Retina (tissue), 1 donor: ENCODE measurements at regions not wholly inside any gene's neighbourhood (a gene's known extent, or its start where the extent isn't known, plus 50 kb on each side); places are given as distances from the start of the nearest gene placed in this dataset.
"Not testable (repeated sequence)": the region's sequence is repeated elsewhere in the genome, so short reads cannot be mapped to it uniquely, and the experiment has no call there.

Source experiments
- DNase-seq: peaks from one replicate; pipeline ENCODE4 v3.0.0-alpha.2; 2016

DNA sequence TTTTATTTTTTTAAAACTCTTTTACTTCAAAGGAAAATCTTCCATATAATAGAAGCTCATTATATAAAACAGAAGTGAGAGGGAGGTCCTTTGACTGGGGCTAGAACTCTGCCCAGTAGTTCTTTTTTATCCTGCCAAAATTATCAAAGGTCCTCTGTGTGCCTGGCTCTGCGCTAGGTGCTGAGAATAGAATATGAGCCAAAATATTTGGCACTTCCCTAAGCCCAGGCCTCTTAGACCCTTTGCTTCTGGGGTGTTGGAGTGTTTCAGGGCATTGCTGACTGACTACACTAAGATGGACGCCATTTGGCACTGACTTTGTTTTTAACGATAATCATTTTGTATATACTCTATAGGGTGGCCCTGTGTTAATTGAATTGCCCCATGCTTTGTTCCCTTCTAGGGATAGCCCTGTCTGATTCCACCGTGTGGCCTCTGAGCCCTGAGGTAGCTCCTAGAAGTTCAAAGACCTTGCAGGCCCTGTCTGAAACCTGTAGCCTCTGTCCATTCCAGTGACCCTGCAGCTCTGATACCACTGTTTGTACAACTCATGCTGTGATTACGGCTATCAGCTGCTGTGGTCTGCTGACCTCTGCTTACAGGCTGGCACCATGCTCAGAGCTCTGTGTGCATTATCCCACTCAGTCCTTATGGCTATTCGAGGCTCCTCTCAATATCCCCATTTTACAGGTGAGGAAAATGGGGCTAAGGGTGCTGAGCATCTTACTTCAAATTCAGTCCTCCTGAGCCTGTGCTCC is 84.3 kb upstream of the SHB start:
- DNase-seq, result no peak

DNA sequence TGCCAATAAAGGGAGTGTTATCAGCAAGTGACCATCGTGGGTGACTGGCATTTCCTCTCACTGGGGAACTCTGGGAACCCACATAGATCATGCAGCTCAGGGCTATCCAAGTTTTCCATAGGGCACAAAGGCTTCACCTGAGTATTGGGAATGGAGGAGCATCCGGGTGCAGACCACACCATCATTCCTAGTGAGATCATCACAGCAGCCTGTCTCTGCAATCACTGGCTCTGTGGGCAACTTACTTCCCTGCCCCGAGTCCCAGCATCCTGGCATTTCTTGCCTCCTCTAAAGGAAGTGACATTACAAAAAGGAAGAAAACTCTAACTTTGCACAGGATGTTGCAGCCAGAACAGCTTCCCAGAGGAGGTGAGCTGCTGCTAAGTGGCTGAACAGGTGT is 80.6 kb upstream of the SHB start:
- no peak for DNase-seq

DNA sequence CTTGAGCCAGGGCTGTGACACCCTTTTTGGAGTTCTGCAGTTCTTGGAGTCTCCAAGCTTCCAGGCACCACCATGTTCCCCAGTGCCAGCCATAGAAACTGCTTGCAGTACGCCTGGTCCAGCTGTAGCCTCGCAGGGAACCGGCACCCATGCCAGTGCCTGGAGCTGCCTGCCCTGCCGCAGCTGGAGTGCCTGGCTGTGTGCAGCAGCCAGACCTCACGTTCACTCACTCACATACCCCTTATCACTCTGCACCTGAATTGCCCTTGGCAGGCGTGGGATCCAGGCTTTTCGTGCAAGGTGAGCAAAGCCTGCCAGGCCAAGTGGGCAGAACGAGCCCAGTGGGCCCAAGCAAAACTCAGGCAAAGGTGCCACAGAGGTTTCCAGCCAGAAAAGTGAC is 77.8 kb upstream of the SHB start:
- DNase-seq, result no peak

DNA sequence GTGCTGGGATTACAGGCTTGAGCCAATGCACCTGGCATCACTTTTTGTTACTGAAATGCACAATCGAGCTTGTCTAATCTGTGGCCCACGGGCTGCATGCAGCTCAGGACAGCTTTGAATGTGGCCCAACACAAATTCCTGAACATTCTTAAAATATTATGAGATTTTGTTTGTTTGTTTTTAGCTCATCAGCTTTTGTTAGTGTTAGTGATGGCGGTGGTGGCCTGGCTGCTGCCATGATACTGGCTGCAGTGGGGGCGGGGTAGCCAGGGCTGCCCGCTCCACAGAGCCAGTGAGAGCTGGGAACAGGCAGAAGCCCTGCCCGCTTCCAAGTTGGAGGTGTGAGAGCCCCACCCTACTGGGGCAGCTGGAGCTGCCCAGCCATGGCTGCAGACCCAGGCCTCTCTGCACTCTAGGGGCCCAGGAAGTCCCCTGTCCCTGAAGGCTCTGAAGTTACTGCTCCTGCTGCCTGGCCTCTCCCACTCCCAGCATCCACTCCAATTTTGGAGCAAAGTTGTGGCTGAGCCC is 76.6 kb upstream of the SHB start:
- DNase-seq, result no peak

- DNase-seq, result no peak
Observed at GRCh38 chr9:38144421-38144820, 75.4 kb upstream of the SHB start.

DNA sequence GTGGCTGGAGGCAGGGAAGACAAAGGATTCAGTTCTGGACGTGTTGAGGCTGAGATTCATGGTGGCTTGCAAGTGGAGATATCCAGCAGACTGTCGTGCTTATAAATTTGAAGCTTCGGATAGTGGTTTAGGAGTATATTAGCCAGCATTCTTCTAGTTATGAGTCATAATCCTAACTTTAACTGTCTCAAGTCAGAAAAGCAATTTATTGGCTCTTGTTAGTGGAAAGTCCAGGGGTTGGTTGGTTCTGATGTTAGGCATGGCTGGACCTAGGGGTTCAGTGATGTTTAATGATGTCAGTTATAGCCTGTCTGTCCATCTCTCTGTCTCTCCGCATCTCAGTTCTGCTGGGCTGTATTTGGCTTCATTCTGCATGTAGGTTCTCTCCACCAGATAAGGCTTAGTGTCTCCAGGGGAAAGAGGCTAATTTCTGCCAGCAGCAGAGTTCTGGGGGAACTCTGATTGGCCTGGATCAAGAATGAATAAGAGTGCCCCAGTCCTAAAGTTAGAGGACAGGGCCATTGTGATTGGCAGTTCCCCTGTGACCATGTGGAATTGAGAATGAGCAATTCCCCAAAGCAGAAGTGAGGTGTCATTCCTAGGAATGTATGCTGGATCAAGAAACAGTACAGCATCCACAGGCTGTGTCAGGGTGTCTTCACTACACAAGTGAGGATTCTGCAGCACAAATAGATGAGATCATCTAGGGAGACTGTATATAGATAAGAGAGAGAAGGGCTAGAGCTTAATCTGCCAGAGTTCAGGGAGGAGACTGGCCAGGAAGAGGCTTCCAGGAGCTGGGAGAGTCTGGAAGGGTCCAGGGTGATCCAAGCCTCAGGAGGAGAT is 72.9 kb upstream of the SHB start:
- no peak for DNase-seq

- no peak for DNase-seq
Observed at GRCh38 chr9:38138276-38138675, 69.2 kb upstream of the SHB start.

- no peak for DNase-seq
Observed at GRCh38 chr9:38137342-38137741, 68.3 kb upstream of the SHB start.

DNA sequence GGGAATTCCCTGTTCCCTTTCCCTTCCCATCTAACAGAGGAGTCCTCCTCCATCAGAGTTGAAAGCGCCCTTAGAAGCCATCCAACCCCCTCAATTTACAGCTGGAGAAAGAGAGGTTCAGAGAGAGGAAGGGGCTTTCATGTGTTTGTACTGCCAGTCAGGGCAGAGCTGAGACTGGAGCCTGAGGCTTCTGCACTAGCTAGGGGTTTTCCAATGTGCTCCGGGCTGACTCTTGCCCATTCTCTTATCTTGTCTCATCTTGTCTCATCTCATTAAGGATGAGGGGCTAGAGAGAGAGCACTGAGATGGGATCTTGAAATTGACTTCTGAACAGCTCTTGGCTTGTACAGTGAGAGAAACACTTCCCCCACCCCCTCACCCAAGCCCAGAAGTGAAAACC is 67.4 kb upstream of the SHB start:
- no peak for DNase-seq

DNA sequence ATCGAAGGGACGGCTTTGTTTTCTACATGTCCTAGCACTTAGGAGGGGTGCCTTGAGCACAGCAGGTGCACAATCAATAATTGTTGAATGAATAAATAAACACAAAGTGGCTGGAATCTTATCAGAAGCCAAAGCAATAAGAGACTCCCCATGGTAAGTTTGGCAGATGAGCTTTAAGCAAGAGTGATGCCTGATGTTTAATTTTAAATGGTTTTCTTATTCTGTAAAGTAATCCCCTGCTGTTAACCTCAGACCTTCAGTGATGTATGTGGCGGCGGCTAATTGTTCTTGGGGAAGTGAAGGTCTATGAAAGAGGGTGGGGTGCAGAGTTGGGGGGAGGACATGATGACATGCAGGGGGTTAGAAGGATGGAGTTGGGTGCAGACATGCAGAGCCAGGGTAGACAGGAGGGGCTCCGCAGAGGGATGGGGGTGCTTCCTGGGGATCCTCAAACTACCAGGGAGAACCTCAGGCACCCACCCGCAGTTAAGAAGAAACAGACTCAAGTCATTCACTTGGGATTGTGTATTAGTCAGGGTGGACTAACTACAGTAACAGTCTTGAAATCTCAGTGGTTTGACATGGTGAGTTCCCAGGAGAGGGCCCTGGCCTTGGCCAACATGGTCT is 65.7 kb upstream of the SHB start:
- DNase-seq, result no peak

DNA sequence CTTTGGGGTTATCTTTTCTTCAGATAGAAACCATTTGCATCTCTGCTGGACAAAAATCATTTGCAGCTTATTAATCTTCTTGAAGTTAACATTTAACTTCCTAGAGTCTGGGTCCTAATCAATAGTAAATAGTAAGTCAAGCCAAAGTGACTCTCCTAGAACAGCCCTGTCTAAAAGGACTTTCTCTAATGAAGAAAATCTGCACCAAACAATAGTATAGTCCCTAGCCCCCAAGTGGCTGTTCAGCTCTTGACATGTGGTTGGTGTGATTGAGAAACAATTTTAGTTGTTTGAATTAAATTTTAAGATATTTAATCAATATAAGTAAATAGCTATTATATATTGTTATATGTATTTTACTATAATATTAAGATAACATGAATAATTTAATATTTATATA is 64.6 kb upstream of the SHB start:
- DNase-seq, result no peak

DNA sequence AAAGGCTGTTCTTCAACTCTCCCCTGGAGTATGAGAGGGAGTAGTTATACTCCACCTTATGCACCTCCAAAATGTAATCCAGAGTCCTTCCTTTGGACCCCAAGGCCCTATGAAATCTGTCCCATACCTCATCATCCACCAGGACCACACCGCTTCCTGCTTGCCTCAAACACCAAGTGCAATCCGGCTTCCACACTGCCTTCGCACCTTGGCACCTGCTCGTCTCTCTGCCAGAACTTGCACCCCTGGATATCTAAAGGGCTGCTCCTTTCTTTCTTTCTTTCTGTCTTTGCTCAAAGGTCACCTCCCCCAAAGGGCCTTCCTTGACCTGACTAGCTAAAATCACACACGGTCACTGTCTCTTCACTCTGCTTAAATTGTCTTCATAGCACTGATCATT is 63.9 kb upstream of the SHB start:
- DNase-seq, result no peak

DNA sequence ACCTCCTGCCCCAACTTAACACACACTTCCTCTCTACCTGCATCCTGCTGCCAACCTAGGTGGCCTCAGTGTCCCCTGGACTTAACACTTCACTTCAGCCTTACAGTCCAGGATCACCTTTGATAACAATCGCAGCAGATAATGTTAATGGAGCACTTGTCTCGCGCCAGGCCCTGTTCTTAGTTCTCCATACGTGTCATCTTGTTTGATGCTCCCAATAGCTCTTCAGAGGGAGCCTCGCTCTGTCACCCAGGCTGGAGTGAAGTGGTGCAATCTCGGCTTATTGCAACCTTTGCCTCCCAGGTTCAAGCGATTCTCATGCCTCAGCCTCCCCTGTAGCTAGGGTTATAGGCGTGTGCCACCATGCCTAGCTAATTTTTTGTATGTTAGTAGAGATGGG is 62.7 kb upstream of the SHB start:
- DNase-seq, result no peak

DNA sequence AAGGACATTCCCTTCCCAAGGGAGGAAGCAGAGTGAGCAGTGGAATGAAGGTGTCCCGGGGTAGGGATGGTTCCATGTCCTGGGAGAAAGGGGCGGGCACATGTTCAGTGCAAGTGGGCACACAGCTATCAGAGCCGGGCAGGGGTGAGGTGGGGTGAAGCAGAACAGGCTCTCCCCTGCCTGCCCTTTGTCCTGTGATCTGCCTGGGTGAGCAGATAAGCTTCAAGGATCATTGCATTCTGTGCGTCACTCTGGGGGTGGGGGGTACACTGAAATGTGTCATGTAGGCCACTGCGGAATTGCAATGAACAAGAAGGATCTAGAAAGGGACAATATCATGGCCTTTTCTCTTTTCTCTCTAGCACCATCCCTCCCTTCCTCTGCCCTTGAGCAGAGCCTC is 61.7 kb upstream of the SHB start:
- no peak for DNase-seq

- DNase-seq, result no peak
Observed at GRCh38 chr9:38129366-38129765, 60.3 kb upstream of the SHB start.

DNA sequence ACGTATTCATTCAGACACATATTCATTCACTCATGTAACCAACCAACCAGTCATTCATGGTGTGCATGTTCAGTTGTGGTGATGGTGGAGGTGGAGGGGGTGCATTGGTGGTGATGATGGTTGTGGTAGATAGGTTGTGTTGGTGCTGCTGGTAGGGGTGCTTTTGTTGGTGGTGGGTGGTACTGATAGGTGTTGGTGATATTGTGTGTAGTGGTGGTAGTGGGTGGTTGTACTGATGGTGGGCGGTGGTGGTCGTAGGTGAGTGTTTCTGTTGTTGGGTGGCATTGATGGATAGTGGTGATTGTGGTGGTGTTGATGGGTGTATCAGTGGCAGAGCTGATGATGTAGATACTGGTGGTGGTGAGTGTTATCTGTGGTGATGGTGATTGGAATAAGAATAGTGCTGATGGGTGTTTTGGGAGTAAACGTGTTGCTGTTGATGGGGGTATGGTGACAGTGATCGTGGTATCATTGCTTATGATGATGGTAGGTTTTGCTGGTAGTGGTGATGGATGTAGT is 59.8 kb upstream of the SHB start:
- no peak for DNase-seq

DNA sequence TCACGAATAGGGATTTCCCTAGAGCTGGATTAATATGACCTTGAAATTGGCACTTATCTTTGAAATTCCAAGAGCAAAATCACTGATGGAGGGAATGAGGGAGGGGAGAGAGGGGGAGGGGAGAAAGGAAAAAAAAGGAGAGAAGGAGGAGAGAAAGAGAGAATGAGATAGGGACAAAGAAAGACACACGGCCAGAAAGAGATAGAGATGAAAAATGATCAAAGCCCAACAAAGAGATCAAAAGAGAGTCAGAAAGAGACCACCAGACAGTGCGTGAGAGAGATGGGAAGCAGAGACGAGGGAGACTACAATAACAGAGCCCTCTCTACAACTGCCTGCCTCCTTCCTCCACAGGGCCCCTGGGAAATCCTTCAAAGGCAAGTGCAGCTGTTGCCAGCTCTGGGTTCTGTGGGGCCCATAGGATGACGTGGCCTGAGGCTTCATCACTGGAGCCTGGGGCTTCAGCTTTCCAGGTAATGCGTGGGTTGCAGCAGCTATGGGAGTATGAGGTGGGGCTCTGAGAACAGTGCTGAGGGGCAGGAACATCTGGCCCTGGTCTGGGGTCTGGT is 58.3 kb upstream of the SHB start:
- DNase-seq, result no peak

DNA sequence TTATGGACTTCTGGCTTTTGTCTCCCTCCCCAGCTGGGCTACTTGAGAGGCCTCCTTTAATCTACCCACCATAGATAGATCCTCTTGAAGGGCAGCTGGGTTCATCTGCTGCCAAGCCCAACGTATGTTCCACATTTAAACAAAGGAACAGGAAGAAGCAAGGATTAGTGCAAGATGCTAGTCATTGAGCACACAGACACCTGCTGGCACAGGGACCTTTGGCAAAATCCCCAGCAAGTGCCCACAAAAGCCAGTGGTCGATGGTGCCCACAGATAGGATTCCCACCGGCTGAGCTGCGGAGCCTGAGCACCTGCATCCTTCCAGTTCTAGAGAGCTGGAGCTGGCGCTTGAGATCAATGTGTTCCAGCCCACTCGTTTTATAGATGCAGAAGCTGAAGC is 57.7 kb upstream of the SHB start:
- no peak for DNase-seq

GRCh38 chr9:38125889-38126288 is 56.9 kb upstream of the SHB start:
- no peak for DNase-seq

GRCh38 chr9:38123359-38123758 is 54.3 kb upstream of the SHB start:
- not testable (repeated sequence) for DNase-seq

GRCh38 chr9:38120961-38121360 is 51.9 kb upstream of the SHB start:
- no peak for DNase-seq

DNA sequence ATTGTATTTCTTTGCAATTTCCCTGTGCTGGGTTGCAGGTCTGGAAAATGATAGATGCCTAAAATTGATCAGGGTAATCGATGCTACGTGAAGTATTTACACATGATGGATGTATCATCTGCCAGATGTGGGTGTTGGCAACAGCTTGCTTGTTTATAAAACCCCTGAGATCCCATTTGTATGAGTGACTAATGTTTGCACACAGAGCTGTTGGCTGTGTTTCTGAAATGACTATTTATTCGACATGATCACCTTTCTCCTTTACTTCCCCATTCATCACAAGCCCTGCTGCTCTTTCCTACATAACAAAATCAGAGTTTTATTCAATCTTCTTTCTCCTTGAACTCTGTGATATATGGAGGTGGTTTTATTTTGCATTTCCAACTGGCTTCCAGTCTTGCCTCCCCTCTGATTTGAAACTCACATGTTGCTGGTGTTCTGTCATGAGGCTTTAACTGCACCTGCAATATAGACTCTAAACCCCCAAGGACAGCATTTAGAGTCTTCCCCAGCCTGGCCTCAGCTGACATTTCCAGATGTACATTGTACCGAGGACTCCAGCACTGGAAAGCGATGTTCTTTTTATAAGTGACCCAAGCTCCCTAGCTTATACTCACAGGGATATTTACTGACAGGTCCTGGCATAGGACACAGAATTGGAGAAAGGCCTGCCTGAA is 50.7 kb upstream of the SHB start:
- DNase-seq, result no peak
